Endodermal cell (in vitro differentiated cells): ENCODE measurements at regions not wholly inside any gene's neighbourhood (a gene's known extent, or its start where the extent isn't known, plus 50 kb on each side); places are given as distances from the start of the nearest gene placed in this dataset.

Source experiments
- DNase-seq: peaks from one replicate; pipeline ENCODE4 v3.0.0-alpha.2; 2017
- H3K27ac ChIP-seq: 2 replicates; pipeline ENCODE4 v1.5.1; 2013; ENCODE audit warnings: mild to moderate bottlenecking, low read depth, low read length, moderate library complexity
- H3K27me3 ChIP-seq: 2 replicates; pipeline ENCODE4 v1.6.1; 2013; ENCODE audit warnings: mild to moderate bottlenecking, low read length, moderate library complexity; ENCODE audit not compliant: insufficient read depth, control insufficient read depth, poor library complexity, severe bottlenecking
- H3K36me3 ChIP-seq: 2 replicates; pipeline ENCODE4 v1.7.0; 2013; ENCODE audit warnings: mild to moderate bottlenecking, low read length, moderate library complexity; ENCODE audit not compliant: control insufficient read depth, insufficient read depth
- H3K4me1 ChIP-seq: one replicate; pipeline ENCODE4 v1.7.0; 2013; ENCODE audit warnings: low read length; ENCODE audit not compliant: control insufficient read depth, insufficient read depth
- H3K4me3 ChIP-seq: 2 replicates; pipeline ENCODE4 v1.5.1; 2013; ENCODE audit warnings: mild to moderate bottlenecking, low read length, moderate library complexity
- H3K9ac ChIP-seq: 2 replicates; pipeline ENCODE4 v1.6.1; 2013; ENCODE audit warnings: mild to moderate bottlenecking, low read length, moderate library complexity; ENCODE audit not compliant: poor library complexity, severe bottlenecking; ENCODE audit errors: extremely low read depth
- H3K9me3 ChIP-seq: 2 replicates; pipeline ENCODE4 v1.6.1; 2013; ENCODE audit warnings: mild to moderate bottlenecking, low read length, moderate library complexity; ENCODE audit not compliant: control insufficient read depth
- H3K27ac Mint-ChIP-seq: 2 replicates; pipeline ENCODE4 v1.8.0; 2020; ENCODE audit warnings: mixed read lengths
- H3K27me3 Mint-ChIP-seq: 2 replicates; pipeline ENCODE4 v1.8.0; 2021; ENCODE audit warnings: mild to moderate bottlenecking, mixed read lengths; ENCODE audit not compliant: insufficient read depth
- H3K36me3 Mint-ChIP-seq: 2 replicates; pipeline ENCODE4 v1.8.0; 2020; ENCODE audit warnings: low read depth, mixed read lengths
- H3K4me1 Mint-ChIP-seq: 2 replicates; pipeline ENCODE4 v1.8.0; 2020; ENCODE audit warnings: mixed read lengths
- H3K4me3 Mint-ChIP-seq: 2 replicates; pipeline ENCODE4 v1.8.0; 2020; ENCODE audit warnings: mild to moderate bottlenecking, moderate library complexity, mixed read lengths
- H3K9me3 Mint-ChIP-seq: 2 replicates; pipeline ENCODE4 v1.8.0; 2020; ENCODE audit warnings: mild to moderate bottlenecking, mixed read lengths
- WGBS, 2 experiments: methylation state at CpG; one replicate each; pipeline versions ENCODE4 v1.1.5 to v1.1.7; 2013; ENCODE audit warnings: missing lambda C conversion rate in 2 of 2, mixed read lengths in 1 of 2; ENCODE audit not compliant: insufficient coverage in 1 of 2, insufficient read length in 1 of 2; 5-methylcytosine and 5-hydroxymethylcytosine counted together
- TF ChIP-seq, protein P1 (sequence below): fragments of 200-600 bp; sonication (generic); conservative IDR thresholded peaks from 2 replicates; pipeline ENCODE4 v1.5.0; 2021; ENCODE audit warnings: antibody characterized with exemption, mild to moderate bottlenecking

DNA sequence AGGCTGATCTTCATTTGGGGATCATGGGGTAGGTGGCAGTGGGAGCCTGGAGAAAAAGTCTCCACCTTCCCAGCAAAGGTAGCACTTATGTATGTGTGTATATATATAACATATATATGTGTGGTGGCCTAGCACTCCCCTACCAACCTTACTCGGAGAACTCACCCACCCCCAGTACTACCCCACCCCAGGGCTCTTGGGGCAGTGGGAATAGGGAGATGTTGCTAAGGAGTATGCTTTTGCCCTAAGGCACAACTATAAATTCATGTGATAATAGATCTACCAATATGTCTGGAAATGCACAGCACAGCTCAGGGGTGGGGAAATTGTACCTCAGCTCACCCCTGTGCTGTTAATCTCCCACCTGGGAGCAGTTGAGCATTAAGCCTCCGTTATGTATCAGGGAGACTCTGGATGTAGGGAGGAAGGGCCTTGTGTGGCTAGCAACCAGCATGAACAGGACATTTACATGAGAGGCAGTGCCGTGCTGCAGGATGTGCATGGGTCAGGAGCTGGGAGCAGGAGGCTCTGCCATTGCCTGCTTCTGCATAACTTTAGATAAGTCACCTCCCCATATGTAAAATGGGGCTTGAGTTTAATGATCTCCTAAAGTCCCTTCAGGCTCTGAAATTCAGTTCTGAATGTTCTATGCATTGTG lies 57.3 kb downstream of the C11orf91 start:
- H3K27ac Mint-ChIP-seq = no peak overlapping the region
- DNase-seq = peak; percentile 41
- H3K27me3 Mint-ChIP-seq = no peaks in the 10 kb centered on the region
- no peak overlapping the region for H3K4me3 ChIP-seq
- H3K9ac ChIP-seq = no peak overlapping the region
- H3K9me3 ChIP-seq = peaks cover 3% of the 10 kb centered on the region
- 71 to 80% methylated on average over 1 to 2 of the region's 3 CpGs for WGBS, 2 experiments
- H3K36me3 ChIP-seq = no peaks in the 10 kb centered on the region
- no peaks in the 10 kb centered on the region for H3K9me3 Mint-ChIP-seq
- no peak overlapping the region for H3K4me3 Mint-ChIP-seq
- H3K27ac ChIP-seq = no peak overlapping the region
- H3K4me1 ChIP-seq = no peaks in the 10 kb centered on the region
- H3K36me3 Mint-ChIP-seq = no peaks in the 10 kb centered on the region
- H3K4me1 Mint-ChIP-seq = no peaks in the 10 kb centered on the region
- no peaks in the 10 kb centered on the region for H3K27me3 ChIP-seq
- TF ChIP-seq, protein P1, sequence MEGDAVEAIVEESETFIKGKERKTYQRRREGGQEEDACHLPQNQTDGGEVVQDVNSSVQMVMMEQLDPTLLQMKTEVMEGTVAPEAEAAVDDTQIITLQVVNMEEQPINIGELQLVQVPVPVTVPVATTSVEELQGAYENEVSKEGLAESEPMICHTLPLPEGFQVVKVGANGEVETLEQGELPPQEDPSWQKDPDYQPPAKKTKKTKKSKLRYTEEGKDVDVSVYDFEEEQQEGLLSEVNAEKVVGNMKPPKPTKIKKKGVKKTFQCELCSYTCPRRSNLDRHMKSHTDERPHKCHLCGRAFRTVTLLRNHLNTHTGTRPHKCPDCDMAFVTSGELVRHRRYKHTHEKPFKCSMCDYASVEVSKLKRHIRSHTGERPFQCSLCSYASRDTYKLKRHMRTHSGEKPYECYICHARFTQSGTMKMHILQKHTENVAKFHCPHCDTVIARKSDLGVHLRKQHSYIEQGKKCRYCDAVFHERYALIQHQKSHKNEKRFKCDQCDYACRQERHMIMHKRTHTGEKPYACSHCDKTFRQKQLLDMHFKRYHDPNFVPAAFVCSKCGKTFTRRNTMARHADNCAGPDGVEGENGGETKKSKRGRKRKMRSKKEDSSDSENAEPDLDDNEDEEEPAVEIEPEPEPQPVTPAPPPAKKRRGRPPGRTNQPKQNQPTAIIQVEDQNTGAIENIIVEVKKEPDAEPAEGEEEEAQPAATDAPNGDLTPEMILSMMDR = no peak

DNA sequence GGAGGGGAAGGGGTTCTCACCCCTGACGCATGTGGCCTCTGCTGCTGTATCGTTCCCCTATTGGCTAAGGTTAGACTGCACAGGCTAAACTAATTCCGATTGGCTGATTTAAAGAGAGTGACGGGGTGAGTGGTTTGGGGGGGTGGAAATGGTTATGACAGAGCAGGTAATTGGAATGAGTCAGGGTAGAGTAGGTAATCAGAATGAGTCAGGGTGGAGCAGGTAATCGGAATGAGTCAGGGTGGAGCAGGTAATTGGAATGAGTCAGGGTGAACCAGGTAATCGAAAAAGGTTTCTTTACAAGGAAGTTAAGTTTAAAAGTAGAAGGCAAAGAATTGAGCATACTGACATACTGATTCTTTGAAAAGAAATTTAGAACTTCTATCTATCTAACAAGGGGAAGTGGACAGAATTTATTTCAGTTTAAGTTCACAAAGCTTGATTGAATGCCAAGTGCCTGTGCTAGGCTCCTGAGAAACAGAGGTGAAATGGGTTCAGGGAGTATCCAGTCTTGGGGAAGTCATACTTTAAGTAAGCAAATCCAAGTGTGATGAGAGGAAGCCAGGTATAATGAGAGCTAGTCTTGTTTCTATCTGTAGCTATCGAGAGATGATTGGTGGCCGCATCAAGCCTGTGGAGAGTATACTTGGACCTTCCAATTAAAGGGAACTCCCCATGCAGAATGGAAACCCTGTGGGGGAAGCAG lies 58.0 kb downstream of the C11orf91 start:
- Mint-ChIP-seq H3K27ac (no peak overlapping the region), H3K4me3 (no peak overlapping the region), H3K36me3 (no peaks in the 10 kb centered on the region), H3K9me3 (no peaks in the 10 kb centered on the region), H3K4me1 (no peaks in the 10 kb centered on the region), H3K27me3 (no peaks in the 10 kb centered on the region)
- H3K4me1 ChIP-seq = no peaks in the 10 kb centered on the region
- H3K27ac ChIP-seq = no peak overlapping the region
- no peak overlapping the region for H3K9ac ChIP-seq
- H3K9me3 ChIP-seq = peaks cover 3% of the 10 kb centered on the region
- 94 to 98% methylated on average over 4 to 8 of the region's 8 CpGs for WGBS, 2 experiments
- H3K4me3 ChIP-seq = no peak overlapping the region
- TF ChIP-seq, protein P1 = no peak
- H3K36me3 ChIP-seq = no peaks in the 10 kb centered on the region
- no peaks in the 10 kb centered on the region for H3K27me3 ChIP-seq
- DNase-seq = no peak

DNA sequence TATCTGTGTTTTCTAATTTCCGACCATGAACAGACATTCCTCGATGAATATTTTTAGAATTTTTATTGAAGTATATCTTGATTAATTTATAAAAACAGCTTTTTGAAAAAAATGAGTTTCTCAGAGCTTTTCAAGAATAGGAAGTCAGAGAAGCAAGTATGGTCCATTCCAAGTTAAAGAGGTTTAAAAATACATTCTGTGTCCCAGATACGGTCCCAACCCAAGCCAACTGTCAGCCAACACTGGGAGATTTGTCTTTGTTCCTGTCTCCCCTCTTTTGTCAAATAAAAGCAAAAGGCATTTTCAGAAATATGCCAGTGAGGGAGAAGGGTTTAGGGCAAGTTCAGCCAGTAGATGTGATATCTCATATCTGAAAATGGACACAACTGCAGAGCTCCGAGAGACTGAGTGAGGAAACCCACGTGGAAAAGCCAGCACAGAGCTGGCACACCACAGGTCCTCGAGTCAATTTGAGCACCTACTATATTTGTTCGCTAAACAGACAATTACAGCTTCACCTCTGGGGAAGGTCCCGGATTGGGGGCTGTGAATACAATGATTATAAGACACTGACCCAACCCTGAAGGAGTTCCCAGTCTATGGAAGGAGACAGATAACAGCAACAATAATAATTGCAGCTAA lies 59.8 kb downstream of the C11orf91 start:
- no peak overlapping the region for H3K4me3 Mint-ChIP-seq

More for the DNA sequence above, 59.8 kb downstream of the C11orf91 start:
- Histone ChIP-seq H3K4me1 (no peaks in the 10 kb centered on the region), H3K27me3 (no peaks in the 10 kb centered on the region), H3K36me3 (no peaks in the 10 kb centered on the region), H3K27ac (no peak overlapping the region), H3K4me3 (no peak overlapping the region), H3K9me3 (peaks cover 3% of the 10 kb centered on the region), H3K9ac (no peak overlapping the region)
- no peaks in the 10 kb centered on the region for H3K27me3 Mint-ChIP-seq
- H3K4me1 Mint-ChIP-seq = no peaks in the 10 kb centered on the region
- DNase-seq = no peak
- H3K36me3 Mint-ChIP-seq = no peaks in the 10 kb centered on the region
- WGBS, 2 experiments = 82 to 88% methylated on average over 6 of the region's 8 CpGs
- H3K9me3 Mint-ChIP-seq = no peaks in the 10 kb centered on the region
- TF ChIP-seq, protein P1 = no peak
- no peak overlapping the region for H3K27ac Mint-ChIP-seq
